Ishikawa (cell line): ENCODE measurements at regions not wholly inside any gene's neighbourhood (a gene's known extent, or its start where the extent isn't known, plus 50 kb on each side); places are given as distances from the start of the nearest gene placed in this dataset.

Experiments
- CEBPB ChIP-seq: IDR thresholded peaks from 2 replicates; pipeline ENCODE4 v1.6.1; 2012
- CREB1 ChIP-seq: IDR thresholded peaks from 2 replicates; pipeline ENCODE4 v1.6.1; 2012; ENCODE audit warnings: low read depth
- EGR1 ChIP-seq: IDR thresholded peaks from 2 replicates; pipeline ENCODE4 v1.6.1; 2012
- EP300 ChIP-seq: IDR thresholded peaks from 2 replicates; pipeline ENCODE4 v1.6.1; 2012; ENCODE audit warnings: borderline replicate concordance
- FOXM1 ChIP-seq: IDR thresholded peaks from 2 replicates; pipeline ENCODE4 v1.6.1; 2012; ENCODE audit warnings: low read depth, borderline replicate concordance
- MAX ChIP-seq: IDR thresholded peaks from 2 replicates; pipeline ENCODE4 v1.6.1; 2012
- NFIC ChIP-seq: IDR thresholded peaks from 2 replicates; pipeline ENCODE4 v1.6.1; 2012
- RAD21 ChIP-seq: IDR thresholded peaks from 2 replicates; pipeline ENCODE4 v1.6.1; 2012; ENCODE audit warnings: low read depth
- REST ChIP-seq: IDR thresholded peaks from 2 replicates; pipeline ENCODE4 v1.6.1; 2012; ENCODE audit warnings: low read depth, mild to moderate bottlenecking
- TAF1 ChIP-seq: IDR thresholded peaks from 2 replicates; pipeline ENCODE4 v1.6.1; 2012; ENCODE audit warnings: low read depth, mild to moderate bottlenecking
- TCF12 ChIP-seq: IDR thresholded peaks from 2 replicates; pipeline ENCODE4 v1.6.1; 2012; ENCODE audit warnings: low read depth
- TEAD4 ChIP-seq: IDR thresholded peaks from 2 replicates; pipeline ENCODE4 v1.6.1; 2012
- USF1 ChIP-seq: IDR thresholded peaks from 2 replicates; pipeline ENCODE4 v1.6.1; 2012
- YY1 ChIP-seq: IDR thresholded peaks from 2 replicates; pipeline ENCODE4 v1.6.1; 2012; ENCODE audit warnings: low read depth
- ZBTB7A ChIP-seq: IDR thresholded peaks from 2 replicates; pipeline ENCODE4 v1.6.1; 2012; ENCODE audit warnings: low read depth

GRCh38 chr3:84566256-84566655, 392.5 kb upstream of the CADM2 start:
- TF ChIP-seq CREB1: no peak
- TF ChIP-seq TEAD4: no peak
- no peak for TF ChIP-seq ZBTB7A
- TF ChIP-seq USF1: no peak
- TF ChIP-seq TAF1: no peak
- TF ChIP-seq EP300: no peak
- TF ChIP-seq MAX: no peak
- no peak for TF ChIP-seq CEBPB
- TF ChIP-seq REST: no peak
- TF ChIP-seq FOXM1: no peak
- no peak for TF ChIP-seq TCF12
- TF ChIP-seq NFIC: no peak
- TF ChIP-seq YY1: no peak
- TF ChIP-seq EGR1: no peak
- no peak for TF ChIP-seq RAD21

GRCh38 chr3:84567796-84568195, 391.0 kb upstream of the CADM2 start:
- no peak for TF ChIP-seq REST
- TF ChIP-seq CREB1: no peak
- TF ChIP-seq NFIC: no peak
- TF ChIP-seq USF1: no peak
- no peak for TF ChIP-seq EP300
- no peak for TF ChIP-seq EGR1
- TF ChIP-seq RAD21: no peak
- no peak for TF ChIP-seq CEBPB
- no peak for TF ChIP-seq YY1
- no peak for TF ChIP-seq FOXM1
- TF ChIP-seq TAF1: no peak
- no peak for TF ChIP-seq TEAD4
- TF ChIP-seq ZBTB7A: no peak
- TF ChIP-seq TCF12: no peak
- TF ChIP-seq MAX: no peak

GRCh38 chr3:84573962-84574361, 384.8 kb upstream of the CADM2 start:
- TF ChIP-seq EP300: no peak
- no peak for TF ChIP-seq TEAD4
- no peak for TF ChIP-seq FOXM1
- no peak for TF ChIP-seq USF1
- no peak for TF ChIP-seq ZBTB7A
- no peak for TF ChIP-seq CEBPB
- no peak for TF ChIP-seq MAX
- no peak for TF ChIP-seq CREB1
- TF ChIP-seq EGR1: no peak
- TF ChIP-seq REST: no peak

GRCh38 chr3:84586427-84586826, 372.4 kb upstream of the CADM2 start:
- TF ChIP-seq CEBPB (no peak), ZBTB7A (no peak), RAD21 (no peak), TAF1 (no peak), TCF12 (no peak), MAX (no peak), REST (no peak), EGR1 (no peak), TEAD4 (no peak), USF1 (no peak)
